GM23338 (cell line): ENCODE measurements at regions not wholly inside any gene's neighbourhood (a gene's known extent, or its start where the extent isn't known, plus 50 kb on each side); places are given as distances from the start of the nearest gene placed in this dataset.

ENCODE experiments used
- ATAC-seq: fragments of 200-7000 bp; cut with Tn5 transposase; 3 replicates; pipeline ENCODE4 v1.9.1; 2020
- DNase-seq: peaks from one replicate; pipeline ENCODE4 v3.0.0-alpha.2; 2015; ENCODE audit warnings: low spot score
- H2AFZ ChIP-seq: fragments of 200-600 bp; sonication (generic); 2 replicates; pipeline ENCODE4 v1.8.0; 2016; ENCODE audit warnings: antibody characterized with exemption, mild to moderate bottlenecking, moderate library complexity
- H3F3A ChIP-seq: fragments of 200-600 bp; sonication (generic); replicated peaks from 2 replicates; pipeline ENCODE4 v1.8.0; 2017; ENCODE audit warnings: antibody characterized with exemption, mixed run types, low read depth
- H3K27ac ChIP-seq: fragments of 200-600 bp; sonication (generic); 2 replicates; pipeline ENCODE4 v1.6.1; 2016; ENCODE audit warnings: low read depth
- H3K27me3 ChIP-seq: fragments of 200-600 bp; sonication (generic); 2 replicates; pipeline ENCODE4 v1.8.0; 2016; ENCODE audit warnings: mild to moderate bottlenecking, mixed run types, moderate library complexity; ENCODE audit not compliant: insufficient read depth
- H3K36me3 ChIP-seq: fragments of 200-600 bp; sonication (generic); 2 replicates; pipeline ENCODE4 v1.8.0; 2016; ENCODE audit warnings: mild to moderate bottlenecking; ENCODE audit not compliant: insufficient read depth
- H3K4me1 ChIP-seq: fragments of 200-600 bp; sonication (generic); 2 replicates; pipeline ENCODE4 v1.8.0; 2016; ENCODE audit warnings: mild to moderate bottlenecking, moderate library complexity; ENCODE audit not compliant: insufficient read depth
- H3K4me2 ChIP-seq: fragments of 200-600 bp; sonication (generic); 2 replicates; pipeline ENCODE4 v1.7.1; 2017; ENCODE audit warnings: mixed run types
- H3K4me3 ChIP-seq: fragments of 200-600 bp; sonication (generic); 2 replicates; pipeline ENCODE4 v1.6.1; 2016; ENCODE audit warnings: mixed run types
- H3K79me2 ChIP-seq: fragments of 200-600 bp; sonication (generic); replicated peaks from 2 replicates; pipeline ENCODE4 v1.8.0; 2017; ENCODE audit warnings: mild to moderate bottlenecking; ENCODE audit not compliant: insufficient read depth
- H3K9me2 ChIP-seq: fragments of 200-600 bp; sonication (generic); 2 replicates; pipeline ENCODE4 v1.8.0; 2017; ENCODE audit not compliant: insufficient read depth
- H4K20me1 ChIP-seq: fragments of 200-600 bp; sonication (generic); replicated peaks from 2 replicates; pipeline ENCODE4 v1.8.0; 2017; ENCODE audit warnings: mild to moderate bottlenecking; ENCODE audit not compliant: insufficient read depth
- H3K27ac Mint-ChIP-seq: 2 replicates; pipeline ENCODE4 v1.8.0; 2020; ENCODE audit warnings: inconsistent platforms, mild to moderate bottlenecking, moderate library complexity, mixed read lengths
- H3K27me3 Mint-ChIP-seq: 3 replicates; pipeline ENCODE4 v1.8.0; 2022; ENCODE audit warnings: low read depth, mild to moderate bottlenecking, moderate library complexity, mixed read lengths, inconsistent platforms; ENCODE audit not compliant: insufficient read depth, poor library complexity
- H3K36me3 Mint-ChIP-seq: 3 replicates; pipeline ENCODE4 v1.8.0; 2021; ENCODE audit warnings: low read depth, mild to moderate bottlenecking, inconsistent platforms, moderate library complexity, mixed read lengths
- H3K4me1 Mint-ChIP-seq: 3 replicates; pipeline ENCODE4 v1.8.0; 2020; ENCODE audit warnings: mild to moderate bottlenecking, inconsistent platforms, mixed read lengths
- H3K4me3 Mint-ChIP-seq: 3 replicates; pipeline ENCODE4 v1.8.0; 2021; ENCODE audit warnings: moderate library complexity, mild to moderate bottlenecking, inconsistent platforms, mixed read lengths
- H3K9me3 Mint-ChIP-seq: 3 replicates; pipeline ENCODE4 v1.8.0; 2020; ENCODE audit warnings: moderate library complexity, mild to moderate bottlenecking, inconsistent platforms, mixed read lengths
- CTCF ChIP-seq, 2 experiments: fragments of 200-600 bp in 1 of 2; sonication (generic) in 1 of 2; conservative IDR thresholded peaks; 2 replicates each; pipeline versions ENCODE4 v1.5.1 to v1.6.1; 2016 to 2017; ENCODE audit warnings: antibody characterized with exemption in 2 of 2, low read depth in 2 of 2, mild to moderate bottlenecking in 2 of 2, moderate library complexity in 1 of 2
- ETS1 ChIP-seq: IDR thresholded peaks from 2 replicates; pipeline ENCODE4 v1.6.1; 2016; ENCODE audit warnings: antibody characterized with exemption
- EZH2phosphoT487 ChIP-seq: fragments of 200-600 bp; sonication (generic); IDR thresholded peaks from one replicate; pipeline ENCODE4 v1.8.1; 2018; ENCODE audit warnings: antibody characterized with exemption; ENCODE audit not compliant: unreplicated experiment
- JUNB ChIP-seq: IDR thresholded peaks from one replicate; pipeline ENCODE4 v1.6.1; 2016; ENCODE audit warnings: antibody characterized with exemption; ENCODE audit not compliant: unreplicated experiment
- POLR2AphosphoS5 ChIP-seq: IDR thresholded peaks from 2 replicates; pipeline ENCODE4 v1.6.1; 2016; ENCODE audit warnings: antibody characterized with exemption, low read depth
- REST ChIP-seq: IDR thresholded peaks from one replicate; pipeline ENCODE4 v1.6.1; 2018; ENCODE audit warnings: antibody characterized with exemption; ENCODE audit not compliant: unreplicated experiment
- ZNF331 ChIP-seq: fragments of 250-450 bp; sonication (Bioruptor Pico); IDR thresholded peaks from 2 replicates; pipeline ENCODE4 v1.5.0; 2020; ENCODE audit warnings: low read depth, mild to moderate bottlenecking, moderate library complexity
- ZNF462 ChIP-seq: fragments of 250-450 bp; sonication (Bioruptor Pico); IDR thresholded peaks from 2 replicates; pipeline ENCODE4 v1.5.0; 2020; ENCODE audit warnings: mild to moderate bottlenecking, moderate library complexity

GRCh38 chr2:118722976-118723375 lies 124.5 kb downstream of the EN1 start (continued):
- TF ChIP-seq REST (no peak), CTCF (conservative IDR thresholded peaks at IDR 0.05; ENCODE audit: low read depth in 2 of 2) (no peak), POLR2AphosphoS5 (no peak)

GRCh38 chr2:118721817-118722551 lies 125.5 kb downstream of the EN1 start:
- H3K9me3 Mint-ChIP-seq = peaks cover 4% of the 10 kb centered on the region; the same call in 1 of the 3 replicates
- TF ChIP-seq JUNB = no peak
- TF ChIP-seq CTCF (conservative IDR thresholded peaks at IDR 0.05; ENCODE audit: low read depth in 2 of 2) = no peak
- no peak for TF ChIP-seq ETS1
- no peak for TF ChIP-seq EZH2phosphoT487
- no peak for TF ChIP-seq ZNF331 (CRISPR knock-in tag)
- no peak for TF ChIP-seq ZNF462 (CRISPR knock-in tag)

More at GRCh38 chr2:118721817-118722551, 125.5 kb downstream of the EN1 start:
- no peak overlapping the region for H3K27ac Mint-ChIP-seq
- H3K9me2 ChIP-seq = peaks cover 14% of the 10 kb centered on the region; the same call in 1 of the 2 replicates
- H3K27me3 Mint-ChIP-seq = peaks cover 9% of the 10 kb centered on the region
- H3K27me3 ChIP-seq = no peaks in the 10 kb centered on the region
- no peak overlapping the region for H3K4me2 ChIP-seq
- H3K27ac ChIP-seq = no peak overlapping the region
- no peak overlapping the region for H2AFZ ChIP-seq
- ATAC-seq (no peak), DNase-seq (no peak)
- no peaks in the 10 kb centered on the region for H4K20me1 ChIP-seq
- no peaks in the 10 kb centered on the region for H3K4me1 ChIP-seq
- H3K36me3 Mint-ChIP-seq = no peaks in the 10 kb centered on the region; the same call in 2 of the 3 replicates
- H3K4me3 ChIP-seq = no peak overlapping the region
- no peaks in the 10 kb centered on the region for H3F3A ChIP-seq
- peaks cover 2% of the 10 kb centered on the region for H3K4me1 Mint-ChIP-seq
- H3K36me3 ChIP-seq = no peaks in the 10 kb centered on the region
- H3K79me2 ChIP-seq = no peaks in the 10 kb centered on the region
- H3K4me3 Mint-ChIP-seq = no peak overlapping the region
